Vagina (tissue), 2 donors: ENCODE measurements at regions not wholly inside any gene's neighbourhood (a gene's known extent, or its start where the extent isn't known, plus 50 kb on each side); places are given as distances from the start of the nearest gene placed in this dataset.

ENCODE experiments used
- DNase-seq, 2 donors: peaks; one replicate each; pipeline ENCODE4 v3.0.0-alpha.2; 2017; ENCODE audit errors: extremely low spot score in 2 of 2
- H3K27ac ChIP-seq: fragments of 200-600 bp; sonication (generic); one replicate; pipeline ENCODE4 v1.5.1; 2019
- H3K27me3 ChIP-seq: fragments of 200-600 bp; sonication (generic); one replicate; pipeline ENCODE4 v1.5.1; 2019
- H3K36me3 ChIP-seq, 2 donors: fragments of 200-600 bp; sonication (generic); one replicate each; pipeline ENCODE4 v1.5.1; 2017 to 2019
- H3K4me1 ChIP-seq: fragments of 200-600 bp; sonication (generic); one replicate; pipeline ENCODE4 v1.5.1; 2019
- H3K4me3 ChIP-seq, 2 donors: fragments of 200-600 bp; sonication (generic); 1 replicate in 1 of 2; 2 replicates in 1 of 2; pipeline ENCODE4 v1.5.1; 2016 to 2019
- H3K9me3 ChIP-seq: fragments of 200-600 bp; sonication (generic); one replicate; pipeline ENCODE4 v1.5.1; 2019
- CTCF ChIP-seq, 3 experiments: fragments of 450-650 bp in 2 of 3; fragments of 200-600 bp in 1 of 3; sonication (generic) in 1 of 3; IDR thresholded peaks; one replicate each; pipeline ENCODE4 v1.5.1; 2017 to 2019; ENCODE audit warnings: antibody characterized with exemption in 3 of 3, mild to moderate bottlenecking in 2 of 3, moderate library complexity in 2 of 3
- POLR2A ChIP-seq, 2 donors: fragments of 450-650 bp; IDR thresholded peaks; one replicate each; pipeline ENCODE4 v1.6.1; 2017; ENCODE audit warnings: antibody characterized with exemption in 2 of 2, mild to moderate bottlenecking in 2 of 2, moderate library complexity in 2 of 2
- POLR2AphosphoS5 ChIP-seq, 2 donors: sonication (generic); formaldehyde crosslinking; IDR thresholded peaks; one replicate each; pipeline ENCODE4 v1.9.0; 2017; ENCODE audit warnings: antibody characterized with exemption in 2 of 2, mild to moderate bottlenecking in 2 of 2, low read depth in 1 of 2; ENCODE audit not compliant: insufficient read depth in 1 of 2
- intact Hi-C: fragments of 100-400 bp; cut with DNase I; formaldehyde crosslinking; loops from one replicate; pipeline ENCODE4 v1.15.1; 2023

GRCh38 chr2:67216881-67217280 is 180.3 kb upstream of the ETAA1 start:
- DNase-seq = no peak
- no peaks in the 10 kb centered on the region for H3K36me3 ChIP-seq
- intact Hi-C loops = no loop called here
- no peaks in the 10 kb centered on the region for H3K9me3 ChIP-seq
- H3K27me3 ChIP-seq = no peaks in the 10 kb centered on the region
- no peak overlapping the region for H3K4me3 ChIP-seq
- no peak for TF ChIP-seq CTCF (IDR thresholded peaks at IDR 0.05)
- no peak for TF ChIP-seq POLR2A (IDR thresholded peaks at IDR 0.05)
- TF ChIP-seq POLR2AphosphoS5 (IDR thresholded peaks at IDR 0.05; ENCODE audit: insufficient read depth in 1 of 2, low read depth in 1 of 2) = no peak
- no peaks in the 10 kb centered on the region for H3K4me1 ChIP-seq
- no peak overlapping the region for H3K27ac ChIP-seq

GRCh38 chr2:67217398-67217797 is 179.7 kb upstream of the ETAA1 start:
- Histone ChIP-seq H3K4me3 (no peak overlapping the region), H3K9me3 (no peaks in the 10 kb centered on the region), H3K27me3 (no peaks in the 10 kb centered on the region), H3K36me3 (no peaks in the 10 kb centered on the region), H3K4me1 (no peaks in the 10 kb centered on the region), H3K27ac (no peak overlapping the region)
- no peak for DNase-seq
- intact Hi-C loops = no loop called here
- TF ChIP-seq POLR2A (IDR thresholded peaks at IDR 0.05) = no peak
- no peak for TF ChIP-seq POLR2AphosphoS5 (IDR thresholded peaks at IDR 0.05; ENCODE audit: insufficient read depth in 1 of 2, low read depth in 1 of 2)
- no peak for TF ChIP-seq CTCF (IDR thresholded peaks at IDR 0.05)

- H3K27me3 ChIP-seq = no peaks in the 10 kb centered on the region
- TF ChIP-seq POLR2AphosphoS5 (IDR thresholded peaks at IDR 0.05; ENCODE audit: insufficient read depth in 1 of 2, low read depth in 1 of 2) (no peak), CTCF (IDR thresholded peaks at IDR 0.05) (no peak), POLR2A (IDR thresholded peaks at IDR 0.05) (no peak)
- no peaks in the 10 kb centered on the region for H3K9me3 ChIP-seq
- H3K27ac ChIP-seq = no peak overlapping the region
- no peak for DNase-seq
- H3K4me3 ChIP-seq = no peak overlapping the region
- H3K4me1 ChIP-seq = no peaks in the 10 kb centered on the region
- no peaks in the 10 kb centered on the region for H3K36me3 ChIP-seq
- intact Hi-C loops = no loop called here
Measured at GRCh38 chr2:67218056-67218455, 179.1 kb upstream of the ETAA1 start.

GRCh38 chr2:67219651-67220050 is 177.5 kb upstream of the ETAA1 start:
- TF ChIP-seq POLR2AphosphoS5 (IDR thresholded peaks at IDR 0.05; ENCODE audit: insufficient read depth in 1 of 2, low read depth in 1 of 2) (no peak), CTCF (IDR thresholded peaks at IDR 0.05) (no peak), POLR2A (IDR thresholded peaks at IDR 0.05) (no peak)
- Histone ChIP-seq H3K9me3 (no peaks in the 10 kb centered on the region), H3K27ac (no peak overlapping the region), H3K27me3 (no peaks in the 10 kb centered on the region), H3K36me3 (no peaks in the 10 kb centered on the region), H3K4me1 (no peaks in the 10 kb centered on the region), H3K4me3 (no peak overlapping the region)
- intact Hi-C loops = no loop called here
- no peak for DNase-seq

GRCh38 chr2:67221266-67221665 is 175.9 kb upstream of the ETAA1 start:
- Histone ChIP-seq H3K4me3 (no peak overlapping the region), H3K27me3 (no peaks in the 10 kb centered on the region), H3K36me3 (no peaks in the 10 kb centered on the region), H3K27ac (no peak overlapping the region), H3K9me3 (no peaks in the 10 kb centered on the region), H3K4me1 (no peaks in the 10 kb centered on the region)
- intact Hi-C loops = no loop called here
- DNase-seq = no peak
- TF ChIP-seq CTCF (IDR thresholded peaks at IDR 0.05) (no peak), POLR2A (IDR thresholded peaks at IDR 0.05) (no peak), POLR2AphosphoS5 (IDR thresholded peaks at IDR 0.05; ENCODE audit: insufficient read depth in 1 of 2, low read depth in 1 of 2) (no peak)
